Activated naive CD4-positive, alpha-beta T cell treated with Interleukin-2 at 50 U/mL for 16 hours (primary cell): ENCODE measurements at regions not wholly inside any gene's neighbourhood (a gene's known extent, or its start where the extent isn't known, plus 50 kb on each side); places are given as distances from the start of the nearest gene placed in this dataset.
A peak's percentile ranks its signal among the peaks of the same experiment; 100 is the strongest.

Source experiments
- DNase-seq: peaks from one replicate; pipeline ENCODE4 v3.0.0-alpha.2; 2020

DNA sequence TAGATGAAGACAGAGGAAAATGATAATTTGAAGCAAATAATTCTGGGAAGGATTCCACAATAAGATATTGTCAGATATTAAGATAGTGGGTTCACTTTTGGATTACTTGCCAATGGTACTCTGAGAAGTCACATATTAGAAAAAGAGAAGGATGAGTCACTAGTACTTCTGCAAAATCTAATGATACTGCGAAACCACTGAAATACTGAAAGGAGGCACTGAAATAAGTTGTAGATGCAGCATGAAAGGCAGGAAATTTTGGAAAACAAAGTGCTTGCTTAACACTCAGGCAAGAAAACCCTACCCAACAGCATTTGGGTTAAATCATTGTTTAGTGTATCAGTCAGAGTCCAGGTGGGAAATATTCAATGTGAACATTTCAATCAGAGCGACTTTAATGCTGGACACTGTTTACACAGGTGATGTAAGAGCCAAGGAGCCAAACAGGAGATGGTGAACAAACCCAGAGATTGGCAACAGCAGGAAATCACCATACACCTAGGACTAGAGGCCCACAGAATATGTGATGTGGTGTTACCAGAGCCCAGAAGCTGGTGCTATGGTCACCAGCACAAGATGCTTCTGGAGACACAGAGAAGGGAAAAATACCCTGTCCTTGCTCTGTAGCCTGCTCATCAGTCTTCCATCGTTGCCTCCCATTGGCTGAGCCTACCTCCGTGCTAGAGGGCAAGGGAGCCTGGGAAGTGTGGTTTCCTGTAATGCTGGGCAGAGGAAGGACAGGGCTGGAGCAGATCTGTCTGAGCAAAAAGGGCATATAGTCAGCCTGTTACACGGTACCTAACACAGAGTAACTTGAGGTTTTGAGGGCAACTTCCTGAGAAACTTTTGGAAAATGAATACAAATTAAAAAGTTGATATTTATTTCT, 204.7 kb upstream of the ITGA4 start:
- DNase-seq, result no peak

DNA sequence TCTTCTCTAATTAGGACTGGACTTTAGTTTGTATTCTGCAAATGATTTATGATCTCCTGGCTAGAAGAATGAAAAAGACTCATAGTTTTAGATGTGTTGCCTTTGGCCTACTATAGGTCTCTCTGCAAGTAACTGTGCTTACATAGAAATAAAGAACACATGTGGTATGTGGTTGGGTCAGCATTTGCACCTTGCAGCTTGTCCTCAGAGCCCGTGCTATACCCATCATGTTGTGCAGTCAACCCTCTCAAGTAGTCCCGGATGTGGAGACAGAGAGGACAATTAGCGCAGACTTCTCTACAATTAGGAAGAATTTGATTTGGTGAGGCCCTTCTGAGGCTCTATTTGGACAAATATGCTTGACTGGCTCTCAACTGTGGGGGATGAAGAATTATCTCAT, 203.7 kb upstream of the ITGA4 start:
- no peak for DNase-seq

DNA sequence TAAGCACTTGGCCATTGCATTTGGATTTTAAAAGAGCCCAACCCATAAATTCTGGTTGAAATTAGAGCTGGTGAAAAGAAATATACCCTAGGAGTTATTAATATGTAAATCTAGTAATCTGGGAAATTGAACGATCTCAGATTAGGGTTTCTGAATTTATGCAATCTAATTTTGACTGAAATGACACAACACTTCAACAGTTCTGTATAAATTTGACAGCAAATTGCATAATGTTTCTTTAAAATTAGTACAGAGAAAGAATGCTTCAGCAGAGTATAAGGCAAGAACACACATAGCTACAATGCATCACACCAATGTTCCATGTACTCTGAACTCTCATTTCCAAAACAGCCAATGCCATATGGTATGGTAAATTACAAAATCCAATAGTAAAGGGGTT, 201.5 kb upstream of the ITGA4 start:
- no peak for DNase-seq

DNA sequence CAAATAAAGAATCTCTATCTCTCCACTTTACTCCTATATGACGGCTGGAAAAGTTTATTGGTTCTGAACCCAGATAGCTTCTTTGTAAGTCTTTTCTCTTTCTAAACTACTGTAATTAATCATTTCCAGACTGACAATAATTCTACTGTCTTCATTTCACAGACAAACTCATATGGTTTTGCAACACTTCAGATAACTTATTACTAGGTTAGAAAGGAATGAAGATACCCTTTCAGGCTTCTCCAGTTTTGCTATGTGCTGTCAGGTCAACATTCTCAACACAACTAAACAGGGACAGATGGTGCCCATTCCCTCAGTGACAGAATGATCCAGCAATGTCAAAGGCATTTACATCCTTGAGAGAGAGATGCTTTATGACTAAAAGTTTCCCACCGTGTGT, 198.5 kb upstream of the ITGA4 start:
- no peak for DNase-seq

DNA sequence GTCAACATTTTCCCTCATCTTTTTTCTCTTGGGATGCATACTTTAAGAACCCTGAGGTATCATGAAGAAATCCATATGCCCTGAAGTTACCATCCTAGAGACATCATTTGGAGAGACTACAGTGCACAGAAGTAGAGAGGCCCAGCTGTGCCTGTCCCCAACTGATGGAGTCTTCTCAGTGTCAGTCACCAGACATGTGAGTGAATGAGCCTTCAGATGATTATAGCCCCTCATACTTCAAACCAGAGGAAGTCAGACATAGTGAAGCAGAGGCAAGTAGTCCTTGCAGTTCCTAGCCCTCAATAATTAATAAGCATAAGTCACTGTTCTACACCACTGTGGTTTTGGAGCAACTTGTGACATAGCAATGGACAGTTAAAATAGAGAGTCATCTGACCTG, 194.4 kb upstream of the ITGA4 start:
- no peak for DNase-seq

DNA sequence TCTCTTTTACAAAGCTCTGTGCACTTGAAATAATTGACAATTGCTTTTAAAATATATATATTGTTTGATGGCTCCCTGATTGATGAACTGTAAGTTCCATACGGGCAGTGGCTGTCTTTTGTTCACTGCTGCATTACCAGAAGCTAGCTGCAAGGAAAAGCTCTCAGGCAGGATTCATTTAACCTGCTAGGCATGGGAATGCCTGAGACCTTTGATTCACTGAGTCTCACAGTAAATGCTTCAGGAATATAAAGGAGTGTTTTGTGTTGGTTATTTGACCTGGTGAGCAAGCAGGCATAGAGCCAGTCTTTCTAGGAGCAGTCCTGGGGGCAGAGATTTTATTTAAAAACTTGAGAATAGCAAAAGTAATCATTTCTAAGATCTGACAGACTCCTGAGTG, 193.2 kb upstream of the ITGA4 start:
- DNase-seq, result no peak

DNA sequence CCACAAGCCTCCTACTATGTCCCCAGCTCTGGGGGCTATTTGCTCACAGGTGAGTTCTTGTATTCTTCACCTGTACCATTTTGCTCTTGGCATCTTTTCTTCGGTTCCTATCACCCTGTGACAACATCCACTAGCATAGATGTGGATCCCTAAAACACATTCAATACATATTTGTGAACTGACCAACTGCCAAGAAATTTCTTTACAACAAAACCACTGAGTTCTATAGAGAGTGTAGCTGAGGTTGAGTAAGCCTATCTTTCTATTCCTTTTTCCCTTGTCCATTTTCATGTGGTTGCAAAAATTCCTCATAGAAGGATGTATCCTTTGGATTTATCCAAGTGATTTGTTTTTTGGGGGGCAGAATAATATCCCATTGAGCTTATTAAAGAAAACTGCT, 192.7 kb upstream of the ITGA4 start:
- DNase-seq, result no peak

DNA sequence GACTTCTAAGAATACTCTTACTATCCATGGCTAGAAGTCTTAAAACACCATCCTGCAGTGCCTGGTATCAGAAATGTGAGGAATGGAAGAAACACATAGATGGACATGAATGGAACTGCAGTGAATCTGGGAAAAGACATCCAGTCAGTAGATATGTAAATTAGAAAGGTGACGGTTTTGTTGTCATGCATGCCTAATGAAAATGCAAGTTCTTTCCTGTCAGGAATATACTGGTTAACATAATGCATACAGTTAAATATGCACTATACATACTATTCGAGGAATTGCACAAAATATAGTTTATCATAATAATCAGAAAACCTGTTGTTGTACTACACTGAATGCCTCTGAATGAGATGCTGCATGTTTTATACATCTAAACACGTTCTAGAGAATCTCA, 190.6 kb upstream of the ITGA4 start:
- DNase-seq, result no peak

DNA sequence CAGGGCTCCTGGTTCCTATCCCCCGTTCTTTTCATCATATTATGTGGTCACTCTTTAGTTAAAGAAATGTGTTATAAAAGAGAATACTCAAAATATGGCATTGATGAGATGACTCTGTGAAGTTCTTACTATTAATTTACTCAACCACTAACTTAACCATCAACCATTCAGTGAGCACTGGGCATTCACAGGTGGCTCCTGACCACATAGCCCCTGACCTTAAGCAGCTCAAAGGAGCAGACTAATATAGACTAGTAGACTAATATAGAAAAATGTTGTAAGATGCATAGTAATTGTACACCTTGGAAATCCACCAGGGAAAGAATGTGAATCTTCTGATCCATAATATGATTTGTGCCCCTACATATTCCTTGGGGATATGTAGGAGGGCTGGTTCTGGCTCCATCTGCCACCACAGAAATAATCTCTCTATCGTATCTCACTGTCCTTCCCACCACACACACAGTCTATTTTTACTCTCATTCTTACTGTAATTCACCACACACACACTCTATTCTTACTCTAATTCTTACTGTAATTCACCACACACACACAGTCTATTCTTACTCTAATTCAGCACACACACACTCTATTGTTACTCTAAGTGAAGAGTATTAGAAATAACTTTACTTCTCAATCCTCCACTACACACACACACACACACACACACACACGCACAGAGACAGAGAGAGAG, 188.9 kb upstream of the ITGA4 start:
- DNase-seq, result no peak

DNA sequence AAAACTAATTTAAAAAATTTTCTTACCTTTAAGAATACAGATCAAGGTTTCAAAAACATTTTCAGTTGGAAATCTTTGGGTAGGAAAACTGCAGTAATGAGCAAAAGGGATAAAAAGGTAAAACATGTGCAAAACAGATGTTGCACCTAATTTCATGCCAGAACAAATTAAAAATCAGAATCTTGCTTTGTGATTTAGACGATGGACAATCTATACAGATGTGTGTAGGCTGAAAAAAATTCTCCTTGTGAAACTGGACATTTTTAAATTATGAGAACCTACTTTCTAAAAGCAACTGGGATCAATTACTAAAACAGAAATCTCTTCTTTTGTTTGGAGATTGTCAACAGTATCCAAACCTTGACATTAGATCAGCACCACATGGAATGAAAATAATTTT, 183.2 kb upstream of the ITGA4 start:
- no peak for DNase-seq

DNA sequence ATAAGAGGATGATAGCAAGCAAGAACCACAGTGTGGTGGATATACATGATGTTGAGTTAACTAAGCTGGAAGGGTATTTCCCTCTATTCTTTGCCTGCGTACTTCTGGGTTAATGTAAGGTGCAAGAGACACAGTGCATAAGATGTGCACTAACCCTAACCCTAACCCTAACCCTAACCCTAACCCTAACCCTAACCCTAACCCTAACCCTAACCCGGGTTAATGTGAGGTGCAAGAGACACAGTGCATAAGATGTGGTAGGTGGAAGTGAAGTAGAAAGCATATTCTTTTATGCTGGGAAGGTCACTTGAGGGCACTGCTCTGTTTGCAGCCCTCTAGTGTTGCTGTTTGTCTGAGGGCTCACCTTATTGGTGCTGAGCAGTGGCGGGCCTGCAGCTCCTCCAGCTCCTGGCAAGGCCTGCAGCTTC, 181.5 kb upstream of the ITGA4 start:
- no peak for DNase-seq

DNA sequence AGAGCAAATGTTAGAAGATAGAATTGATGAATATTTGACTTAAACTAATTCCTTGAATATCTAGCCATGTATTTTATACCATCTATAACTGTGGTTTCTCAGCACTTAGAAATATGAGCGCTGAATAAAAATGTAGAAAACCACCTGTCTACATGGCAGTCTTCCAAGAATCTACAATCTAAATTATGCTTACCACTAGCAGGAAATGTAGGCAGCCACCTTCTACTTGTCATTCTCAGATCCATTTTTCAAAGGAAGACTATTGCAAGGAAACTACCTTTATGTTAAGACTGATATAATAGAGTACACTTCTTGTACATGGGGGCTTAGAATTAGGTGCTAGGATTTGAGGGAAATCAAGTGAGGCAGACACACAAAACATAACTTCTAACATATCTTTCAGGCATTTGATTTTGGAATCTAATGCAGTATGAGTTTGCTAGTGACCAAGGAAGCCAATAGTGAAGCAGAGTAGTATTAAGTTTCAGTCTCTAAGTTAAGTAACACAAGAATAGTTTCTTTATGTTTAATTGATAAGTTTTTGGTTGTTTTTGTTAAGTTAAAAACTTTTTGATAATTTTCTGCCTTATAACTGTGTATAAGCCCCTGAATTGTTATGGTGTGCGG, 175.9 kb upstream of the ITGA4 start:
- DNase-seq, result no peak

DNA sequence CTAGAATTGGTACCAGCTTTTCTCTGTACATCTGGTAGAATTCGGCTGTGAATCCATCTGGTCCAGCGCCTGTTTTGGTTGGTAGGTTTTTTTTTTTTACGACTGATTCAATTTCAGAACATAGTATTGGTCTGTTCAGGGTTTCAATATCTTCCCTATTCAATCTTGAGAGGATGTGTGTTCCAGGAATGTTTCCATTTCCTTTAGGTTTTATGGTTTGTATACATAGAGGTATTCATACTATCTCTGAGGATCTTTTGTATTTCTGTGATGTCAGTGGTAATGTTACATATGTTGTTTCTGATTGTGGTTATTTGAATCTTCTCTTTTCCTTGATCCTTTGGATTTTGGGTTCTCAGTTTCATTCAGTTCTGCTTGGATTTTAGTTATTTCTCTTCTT, 172.1 kb upstream of the ITGA4 start:
- DNase-seq, result no peak

DNA sequence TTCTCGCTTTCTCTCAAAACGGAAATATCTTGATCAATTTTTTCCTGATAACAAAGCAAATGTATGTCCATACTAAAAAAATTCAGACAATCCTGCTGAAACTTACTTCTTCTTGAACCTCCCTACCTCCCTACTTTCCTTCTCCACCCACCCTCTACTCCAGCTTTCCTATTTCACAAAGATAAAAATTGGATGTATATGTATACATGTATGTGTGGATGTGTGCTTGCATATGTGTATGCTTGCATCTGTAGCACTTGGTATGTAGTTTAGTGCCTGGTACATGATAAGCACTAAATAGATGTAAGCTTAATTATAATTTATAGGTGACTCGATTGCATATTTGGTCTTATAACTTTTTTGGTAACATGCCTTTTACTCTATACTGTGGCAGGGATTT, 167.5 kb upstream of the ITGA4 start:
- no peak for DNase-seq

DNA sequence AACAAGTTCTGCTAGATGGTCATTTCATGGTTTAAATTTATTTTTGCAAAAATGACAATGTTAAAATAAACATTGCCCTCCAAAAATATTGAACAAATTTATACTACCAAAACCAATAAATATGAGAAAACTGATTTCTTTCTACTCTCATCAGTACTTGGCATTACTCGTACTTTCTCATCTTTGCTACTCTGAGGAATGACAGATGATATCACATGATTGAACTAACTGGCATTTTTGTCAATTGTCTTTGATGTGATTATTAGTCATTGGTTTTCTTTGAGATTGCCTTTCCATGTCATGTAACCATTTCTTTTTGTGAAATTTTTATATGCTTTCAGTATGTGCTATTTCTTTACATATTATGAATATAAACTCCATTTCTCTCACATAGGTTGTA, 167.0 kb upstream of the ITGA4 start:
- DNase-seq, result no peak

DNA sequence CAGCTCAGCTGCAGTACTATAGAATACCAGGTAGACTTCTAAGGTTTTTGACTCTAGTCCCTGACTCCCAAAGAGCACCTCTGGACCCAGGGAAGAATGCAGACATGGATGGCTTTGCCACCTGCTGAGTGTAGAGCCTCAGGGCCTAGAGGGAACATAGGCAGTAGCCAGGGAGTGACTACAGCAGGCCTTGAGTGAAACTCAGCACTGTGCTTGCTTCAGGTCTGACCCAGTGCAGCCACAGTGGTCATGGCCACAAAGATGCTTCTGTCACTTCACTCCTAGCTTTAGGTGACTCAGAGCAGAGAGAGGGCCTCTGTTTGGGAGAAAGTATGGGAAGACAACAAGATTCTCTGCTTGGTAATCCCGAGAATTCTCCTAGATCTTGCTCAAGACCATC, 162.2 kb upstream of the ITGA4 start:
- DNase-seq, result no peak

DNA sequence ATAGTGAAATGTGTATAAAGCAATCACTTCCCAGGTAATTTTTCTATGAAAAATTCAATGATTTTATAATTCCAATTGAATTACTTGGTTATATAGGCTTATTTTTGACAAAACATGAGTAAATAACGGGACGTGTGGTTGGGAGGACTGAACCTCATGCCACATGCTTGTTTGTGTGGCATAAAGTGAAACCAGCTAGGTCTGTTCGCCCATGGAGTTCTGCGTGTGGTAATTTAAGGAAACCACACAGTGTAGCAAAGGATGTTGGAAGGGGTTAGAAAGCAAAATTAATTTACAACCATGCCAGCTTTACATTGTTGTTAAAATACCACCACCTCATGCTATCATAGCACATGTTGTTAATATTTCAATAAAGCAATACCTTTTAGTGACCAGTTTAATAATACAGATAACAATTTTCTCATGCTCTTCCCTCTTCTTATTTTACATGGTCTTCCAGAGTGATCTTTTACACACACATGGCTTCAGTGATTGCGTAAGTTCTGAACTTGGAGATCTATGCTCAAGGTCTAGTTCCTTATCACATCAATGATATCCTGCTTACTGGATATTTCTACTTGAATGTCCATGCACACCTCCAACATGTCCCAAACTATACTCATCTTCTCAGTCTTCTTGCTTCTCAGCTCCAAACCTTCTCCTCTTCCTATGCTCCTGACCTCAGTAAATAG, 156.4 kb upstream of the ITGA4 start:
- DNase-seq, result peak; percentile 28

DNA sequence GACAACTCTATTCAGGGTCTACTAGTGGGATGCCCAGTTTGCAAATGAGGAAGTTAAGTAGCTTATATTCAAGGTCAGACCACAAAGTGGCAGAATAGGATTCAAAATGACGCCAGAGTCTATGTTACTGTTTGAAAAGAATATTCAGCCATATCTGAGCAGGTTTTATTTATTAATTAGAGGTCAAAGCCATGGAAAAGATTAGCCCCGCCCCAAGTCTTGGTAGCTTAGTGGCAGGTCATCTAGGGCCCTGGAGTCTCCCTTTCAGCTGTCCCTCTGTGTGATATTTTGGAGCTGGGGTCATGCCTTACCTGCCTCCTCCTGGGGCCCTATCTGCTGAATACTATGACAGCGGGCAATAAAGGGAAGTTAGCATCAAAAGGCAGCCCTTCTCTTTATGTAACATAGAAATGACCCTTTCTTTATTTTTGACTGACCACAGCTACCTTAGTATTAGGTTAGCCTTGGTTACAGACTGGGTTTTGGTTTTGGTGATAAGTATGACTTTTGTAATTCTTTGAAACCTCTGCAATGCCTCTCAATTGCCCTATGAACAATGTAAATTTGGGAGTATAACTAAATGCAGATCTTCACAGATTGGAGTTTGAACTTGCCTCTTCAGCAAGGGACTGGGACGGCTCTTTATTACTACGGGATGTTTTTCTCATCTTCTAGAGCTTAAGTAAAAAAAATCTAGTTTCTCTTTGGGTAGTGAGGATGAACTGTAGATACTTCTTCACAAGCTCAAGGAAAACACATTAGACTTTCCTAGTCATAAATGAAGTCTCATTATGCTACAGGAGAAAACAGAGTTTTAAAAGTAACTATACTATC, 153.0 kb upstream of the ITGA4 start:
- DNase-seq, result no peak

DNA sequence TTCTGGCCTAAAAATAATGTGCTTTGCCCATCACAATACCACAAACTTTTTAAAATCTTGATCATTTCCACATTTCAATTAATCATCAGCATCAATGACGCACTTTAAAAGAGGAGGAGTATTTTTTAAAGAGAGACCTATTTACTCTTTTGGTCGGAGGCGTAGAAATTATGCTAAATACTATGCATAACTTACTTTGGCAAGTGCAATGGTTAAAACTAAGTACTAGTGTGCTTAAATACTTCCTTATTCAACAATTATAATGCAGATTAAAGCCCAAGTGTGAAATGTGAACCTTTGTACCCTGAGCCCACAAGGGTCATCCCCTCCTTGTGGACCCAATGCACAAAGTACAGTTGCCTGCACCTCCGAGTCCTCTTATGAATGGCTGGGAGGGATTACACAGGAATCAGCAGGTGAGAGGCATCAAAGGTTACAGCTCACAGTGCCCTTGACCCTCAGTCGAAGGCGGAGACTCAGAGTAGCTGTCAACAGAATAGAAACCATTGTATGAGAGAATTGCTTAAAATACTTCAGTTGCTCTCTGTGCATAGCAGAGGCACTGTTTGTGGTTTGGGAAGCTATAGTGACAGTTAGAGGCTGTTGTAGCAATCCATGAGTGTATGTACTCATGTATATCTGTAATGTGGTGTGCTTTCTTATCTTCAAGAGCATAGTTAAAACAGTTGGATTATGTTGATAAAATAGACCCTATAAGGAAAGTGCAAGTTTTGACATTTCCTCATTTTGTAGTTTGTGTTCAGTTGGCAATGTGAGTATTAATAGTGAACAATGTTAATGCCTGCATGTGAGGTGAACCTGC, 151.7 kb upstream of the ITGA4 start:
- peak; percentile 29 for DNase-seq

DNA sequence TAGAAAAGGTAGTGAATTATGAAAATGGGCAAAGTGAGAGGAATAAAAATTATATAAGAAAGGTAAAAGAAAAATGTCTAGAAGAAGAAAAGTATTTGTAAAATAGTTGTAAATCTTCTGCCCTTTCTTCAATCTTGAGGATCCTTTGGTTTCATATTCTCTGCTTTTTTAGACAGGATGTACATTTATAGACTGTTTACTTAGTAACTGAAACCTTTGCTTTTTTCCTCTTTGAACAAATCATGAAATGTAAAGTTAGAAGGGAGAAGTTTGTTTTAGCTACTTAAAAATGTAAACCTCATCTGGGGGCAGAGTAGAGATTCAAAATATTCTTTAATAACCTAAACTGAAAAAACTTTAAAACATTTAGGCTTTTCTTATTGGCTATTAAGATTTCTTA, 150.4 kb upstream of the ITGA4 start:
- no peak for DNase-seq

DNA sequence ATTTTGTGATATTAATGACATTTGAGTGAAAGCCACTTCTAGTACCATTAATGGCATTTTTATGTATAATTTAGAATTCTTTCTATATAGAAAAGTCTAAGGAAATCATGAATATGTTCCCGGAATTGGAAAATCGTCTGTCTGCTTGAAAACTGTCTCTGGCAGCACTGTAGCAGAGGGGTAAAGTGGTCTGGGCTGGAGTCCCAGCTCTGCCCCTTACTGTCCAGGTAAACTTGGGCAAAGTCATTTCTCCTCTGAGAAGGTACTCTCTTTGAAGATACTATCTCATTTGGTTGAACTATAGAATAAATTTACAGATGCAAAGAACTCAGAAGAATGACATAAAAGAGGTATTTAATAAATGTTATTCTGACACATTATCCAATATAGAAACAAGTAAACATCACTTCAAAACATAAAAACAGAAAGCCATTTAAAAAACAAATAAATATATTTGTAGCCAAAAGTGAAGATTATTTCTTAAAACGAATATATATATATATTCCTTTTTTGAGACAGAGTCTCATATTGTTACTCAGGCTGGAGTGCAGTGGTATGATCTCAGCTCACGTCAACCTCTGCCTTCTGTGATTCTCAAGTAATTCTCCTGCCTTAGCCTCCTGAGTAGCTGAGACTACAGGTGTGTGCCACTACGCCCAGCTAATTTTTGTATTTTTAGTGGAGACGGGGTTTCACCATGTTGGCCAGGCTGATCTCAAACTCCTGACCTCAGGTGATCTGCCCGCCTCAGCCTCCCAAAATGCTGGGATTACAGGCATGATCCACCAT, 149.8 kb upstream of the ITGA4 start:
- no peak for DNase-seq
